Umbilical cord (tissue), 1 donor: ENCODE measurements at regions not wholly inside any gene's neighbourhood (a gene's known extent, or its start where the extent isn't known, plus 50 kb on each side); places are given as distances from the start of the nearest gene placed in this dataset.

ENCODE experiments used
- DNase-seq: peaks from one replicate; pipeline ENCODE4 v3.0.0-alpha.2; 2015; ENCODE audit warnings: low spot score

GRCh38 chr4:36493251-36493650, 211.8 kb downstream of the DTHD1 start:
- no peak for DNase-seq

GRCh38 chr4:36494016-36494415, 212.6 kb downstream of the DTHD1 start:
- no peak for DNase-seq

GRCh38 chr4:36494747-36495146, 213.3 kb downstream of the DTHD1 start:
- DNase-seq: no peak

GRCh38 chr4:36502350-36502749, 220.9 kb downstream of the DTHD1 start:
- DNase-seq: no peak

GRCh38 chr4:36508394-36508793, 227.0 kb downstream of the DTHD1 start:
- no peak for DNase-seq

- DNase-seq: no peak
These were observed 228.4 kb downstream of the DTHD1 start for GRCh38 chr4:36509845-36510244.

GRCh38 chr4:36511785-36512184, 230.4 kb downstream of the DTHD1 start:
- DNase-seq: no peak

GRCh38 chr4:36516522-36517095, 235.2 kb downstream of the DTHD1 start:
- no peak for DNase-seq

- no peak for DNase-seq
These were observed 241.8 kb downstream of the DTHD1 start for GRCh38 chr4:36523182-36523581.

- DNase-seq: no peak
These were observed 251.4 kb downstream of the DTHD1 start for GRCh38 chr4:36532670-36533379.

GRCh38 chr4:36533944-36534343, 252.5 kb downstream of the DTHD1 start:
- no peak for DNase-seq

- no peak for DNase-seq
These were observed 266.0 kb downstream of the DTHD1 start for GRCh38 chr4:36547383-36547782.

- no peak for DNase-seq
These were observed 267.8 kb downstream of the DTHD1 start for GRCh38 chr4:36549252-36549651.

- DNase-seq: no peak
These were observed 268.6 kb downstream of the DTHD1 start for GRCh38 chr4:36549992-36550391.

- DNase-seq: no peak
These were observed 270.3 kb downstream of the DTHD1 start for GRCh38 chr4:36551697-36552214.

- DNase-seq: no peak
These were observed 271.6 kb downstream of the DTHD1 start for GRCh38 chr4:36553029-36553428.

- no peak for DNase-seq
These were observed 272.0 kb downstream of the DTHD1 start for GRCh38 chr4:36553453-36553852.

- DNase-seq: no peak
These were observed 275.6 kb downstream of the DTHD1 start for GRCh38 chr4:36556984-36557383.

GRCh38 chr4:36568575-36568974, 287.2 kb downstream of the DTHD1 start:
- no peak for DNase-seq

GRCh38 chr4:36573441-36573840, 292.0 kb downstream of the DTHD1 start:
- DNase-seq: no peak

GRCh38 chr4:36574816-36575215, 293.4 kb downstream of the DTHD1 start:
- DNase-seq: no peak

- DNase-seq: no peak
These were observed 300.8 kb downstream of the DTHD1 start for GRCh38 chr4:36582198-36582597.

GRCh38 chr4:36587909-36588472, 306.6 kb downstream of the DTHD1 start:
- DNase-seq: no peak
